ENCODE measurements at regions not wholly inside any gene's neighbourhood (a gene's known extent, or its start where the extent isn't known, plus 50 kb on each side); places are given as distances from the start of the nearest gene placed in this dataset.
"Not testable (repeated sequence)": the region's sequence is repeated elsewhere in the genome, so short reads cannot be mapped to it uniquely, and the experiment has no call there.

- DNase-seq, result no peak
Observed at GRCh38 chr2:210730672-210731071, 174.3 kb downstream of the CPS1 start.

GRCh38 chr2:210746826-210747225 is 190.4 kb downstream of the CPS1 start:
- not testable (repeated sequence) for DNase-seq

DNA sequence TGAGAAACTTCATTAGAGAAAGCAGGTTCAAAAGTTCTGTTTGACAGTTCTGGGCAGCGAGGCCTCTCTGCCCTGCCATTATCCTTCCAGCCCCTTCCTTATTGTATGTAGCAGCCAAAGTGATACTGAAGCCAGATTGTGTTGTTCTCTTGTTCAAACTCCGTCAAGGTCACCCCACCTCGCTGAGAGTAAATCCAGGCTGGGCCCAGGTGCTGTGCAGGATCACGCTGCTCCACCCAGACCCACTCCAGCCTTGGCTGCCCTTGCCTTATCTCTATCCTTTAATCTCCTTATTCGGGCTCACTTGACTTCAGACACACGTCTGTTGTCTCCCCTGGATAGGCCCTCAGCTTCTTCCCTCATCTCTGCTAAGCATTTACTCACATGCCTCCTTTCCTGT is 196.1 kb downstream of the CPS1 start:
- DNase-seq, result no peak

GRCh38 chr2:210753386-210753785 is 197.0 kb downstream of the CPS1 start:
- DNase-seq, result no peak

DNA sequence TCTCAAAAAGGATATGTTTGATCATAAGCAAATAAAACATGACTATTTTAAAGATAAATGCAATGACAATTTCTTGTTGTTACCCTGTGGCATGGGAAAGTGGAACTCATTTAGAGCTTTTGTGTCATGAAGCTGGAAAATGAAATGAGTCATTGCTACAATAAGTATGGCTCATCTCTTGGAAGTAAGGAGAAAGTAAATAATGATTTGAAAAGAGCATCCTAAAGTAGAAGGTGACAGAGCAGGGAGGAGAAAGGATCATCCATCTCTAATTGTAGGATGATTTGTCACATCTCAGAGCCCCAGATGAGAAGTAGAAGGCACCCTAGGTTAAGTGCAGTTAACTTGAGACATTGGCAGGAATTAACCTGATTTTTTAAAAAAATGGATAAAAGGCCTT is 200.5 kb downstream of the CPS1 start:
- DNase-seq, result no peak

DNA sequence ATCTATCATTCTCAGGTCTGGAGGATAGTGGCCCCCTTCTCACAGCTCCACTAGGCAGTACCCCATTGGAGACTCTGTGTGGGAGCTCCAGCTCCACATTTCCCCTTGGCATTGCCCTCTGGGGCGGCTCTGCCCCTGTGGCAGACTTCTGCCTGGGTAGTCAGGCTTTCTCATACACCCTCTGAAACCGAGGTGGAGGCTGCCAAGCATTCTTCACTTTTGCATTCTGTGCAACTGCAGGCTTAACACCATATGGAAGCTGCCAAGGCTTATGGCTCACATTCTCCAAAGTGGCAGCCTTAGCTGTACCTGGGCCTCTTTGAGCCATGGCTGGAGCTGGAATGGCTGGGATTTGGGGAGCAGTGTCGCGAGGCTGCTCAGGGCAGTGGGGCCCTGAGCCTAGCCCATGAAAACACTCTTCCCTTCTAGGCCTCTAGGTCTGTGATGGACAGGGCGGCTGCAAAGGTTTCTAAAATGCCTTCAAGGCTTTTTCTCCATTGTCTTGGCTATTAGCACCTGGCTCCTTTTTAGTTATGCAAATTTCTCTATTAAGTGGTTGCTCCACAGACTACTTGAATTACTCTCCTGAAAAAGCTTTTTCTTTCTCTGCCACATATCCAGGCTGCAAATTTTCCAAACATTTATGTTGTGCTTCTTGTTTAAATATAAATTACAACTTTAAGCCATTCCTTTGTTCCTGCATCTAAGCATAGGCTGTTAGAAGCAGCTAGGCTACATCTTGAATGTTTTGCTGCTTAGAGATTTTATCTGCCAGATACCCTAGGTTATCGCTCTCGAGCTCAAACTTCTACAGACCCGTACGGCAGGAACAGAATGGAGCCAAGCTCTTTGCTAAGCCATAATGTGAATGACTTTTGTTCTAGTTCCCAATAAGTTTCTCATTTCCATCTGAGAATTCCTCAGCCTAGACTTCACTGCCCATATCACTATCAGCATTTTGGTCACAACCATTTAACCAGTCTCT is 206.5 kb downstream of the CPS1 start:
- no peak for DNase-seq

DNA sequence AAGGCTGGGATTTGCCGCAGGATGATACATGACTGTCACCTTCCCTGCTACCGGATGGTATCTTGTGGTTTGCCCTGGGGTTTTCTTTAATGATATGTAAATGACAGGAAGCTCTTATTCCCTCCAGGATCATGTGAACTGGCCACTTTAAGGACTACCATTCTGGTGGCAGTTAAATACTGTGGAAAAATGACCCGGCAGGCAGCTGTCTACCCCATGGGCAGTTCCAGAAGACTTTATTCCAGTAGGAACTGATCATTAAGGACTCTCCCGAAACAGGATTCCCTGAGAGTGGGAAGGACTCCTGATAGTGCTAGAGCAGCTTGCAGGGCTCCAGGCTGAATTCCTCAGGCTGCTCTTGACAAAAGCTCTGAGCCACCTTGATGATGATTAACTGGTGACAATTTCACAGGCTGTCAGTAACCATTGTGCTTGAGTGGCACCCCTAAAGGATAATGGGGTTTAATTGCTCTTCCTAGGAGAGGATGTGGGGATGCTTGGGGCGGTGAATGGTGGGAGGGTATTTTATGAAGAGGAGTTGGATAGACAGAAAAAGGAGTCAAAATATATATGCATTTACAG is 212.0 kb downstream of the CPS1 start:
- DNase-seq, result no peak

DNA sequence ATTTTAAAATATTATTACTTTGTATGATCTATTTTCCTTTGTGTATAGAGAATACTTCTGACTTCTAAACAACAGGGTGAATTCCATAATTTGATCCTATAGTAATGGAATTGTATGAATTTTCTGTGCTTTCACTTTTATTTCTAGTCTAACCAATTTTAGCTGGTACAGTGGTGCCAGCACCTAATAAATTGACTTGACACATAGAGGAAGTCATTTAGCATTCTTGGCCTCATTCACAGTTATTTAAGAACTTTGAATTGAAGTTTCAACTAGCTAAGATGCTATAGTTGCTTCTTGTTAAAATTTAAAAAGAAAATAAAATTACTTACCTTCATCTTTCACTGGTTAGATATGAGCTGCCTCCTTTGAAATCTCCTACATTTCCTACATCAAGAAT is 220.4 kb downstream of the CPS1 start:
- no peak for DNase-seq

DNA sequence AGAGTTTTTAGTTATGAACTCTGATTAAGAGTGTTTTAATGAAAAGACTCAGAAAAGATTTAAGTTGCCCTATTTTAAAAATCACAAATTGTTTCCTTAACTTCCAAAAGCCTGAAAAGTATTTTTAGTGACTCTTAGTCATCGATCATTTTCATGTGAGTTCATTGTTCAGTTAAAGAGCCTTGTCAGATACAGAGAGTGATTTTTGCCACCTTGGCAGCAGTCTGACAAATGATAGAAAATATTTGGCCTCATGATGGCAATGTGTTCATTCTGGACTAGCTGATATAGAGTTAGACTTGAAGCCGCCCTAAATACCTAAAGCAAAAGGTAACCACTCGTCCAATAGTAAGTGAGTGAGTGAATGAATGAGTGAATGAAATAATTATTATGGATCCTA is 225.8 kb downstream of the CPS1 start:
- no peak for DNase-seq

DNA sequence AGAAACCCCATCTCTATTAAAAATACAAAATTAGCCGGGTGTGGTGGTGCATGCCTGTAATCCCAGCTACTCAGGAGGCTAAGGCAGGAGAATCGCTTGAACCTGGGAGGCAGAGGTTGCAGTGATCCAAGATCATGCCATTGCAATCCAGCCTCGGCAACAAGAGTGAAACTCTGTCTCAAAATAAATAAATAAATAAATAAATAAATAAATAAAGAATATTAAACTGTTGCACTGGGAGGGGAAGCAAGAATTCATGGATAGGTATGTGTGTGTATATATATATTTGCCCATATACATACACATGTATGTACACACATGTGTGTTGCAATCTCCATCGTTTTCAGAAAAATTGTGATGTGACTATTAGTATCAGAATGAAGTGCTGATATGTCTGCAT is 231.4 kb downstream of the CPS1 start:
- DNase-seq, result not testable (repeated sequence)

DNA sequence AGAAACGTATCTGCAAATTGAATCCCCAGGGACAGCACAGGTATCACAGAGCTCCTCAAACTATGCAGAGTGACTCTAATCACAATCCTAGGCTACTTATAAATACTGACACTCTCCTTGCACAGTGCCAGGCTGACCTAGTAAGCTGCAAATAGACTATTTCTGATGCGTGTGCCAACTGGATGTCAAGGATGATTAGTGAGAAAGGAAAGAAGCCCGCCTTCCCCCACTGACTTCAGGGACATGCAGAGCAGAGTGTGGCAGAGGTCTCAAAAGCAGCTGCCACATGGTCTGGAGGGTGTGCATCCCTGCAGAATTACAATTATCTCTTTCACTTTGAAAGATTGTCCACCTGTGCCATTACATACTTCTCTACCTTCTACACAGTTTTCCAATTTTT is 235.6 kb downstream of the CPS1 start:
- no peak for DNase-seq

GRCh38 chr2:210795506-210795905 is 239.1 kb downstream of the CPS1 start:
- no peak for DNase-seq

GRCh38 chr2:210798180-210798579 is 241.8 kb downstream of the CPS1 start:
- no peak for DNase-seq

- no peak for DNase-seq
Observed at GRCh38 chr2:210814251-210815025, 258.0 kb downstream of the CPS1 start.

DNA sequence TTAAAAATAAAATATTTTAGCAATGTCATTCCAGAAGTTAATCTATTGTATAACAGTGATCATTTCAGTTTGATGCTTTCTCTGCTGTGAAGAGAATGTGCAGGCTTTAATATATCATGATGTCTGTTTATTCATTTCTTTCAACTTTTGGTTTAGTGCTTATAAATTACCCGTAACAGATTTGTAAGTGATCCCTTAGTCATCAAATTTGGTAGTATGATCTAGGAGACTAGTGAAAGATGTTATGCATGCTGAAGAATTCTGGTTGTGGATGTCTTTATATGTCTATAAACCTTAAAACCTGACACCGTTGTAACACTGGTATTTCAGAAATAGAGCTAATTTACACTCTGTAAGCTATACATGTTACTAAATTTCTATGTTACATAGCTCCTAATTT is 260.4 kb downstream of the CPS1 start:
- DNase-seq, result no peak

DNA sequence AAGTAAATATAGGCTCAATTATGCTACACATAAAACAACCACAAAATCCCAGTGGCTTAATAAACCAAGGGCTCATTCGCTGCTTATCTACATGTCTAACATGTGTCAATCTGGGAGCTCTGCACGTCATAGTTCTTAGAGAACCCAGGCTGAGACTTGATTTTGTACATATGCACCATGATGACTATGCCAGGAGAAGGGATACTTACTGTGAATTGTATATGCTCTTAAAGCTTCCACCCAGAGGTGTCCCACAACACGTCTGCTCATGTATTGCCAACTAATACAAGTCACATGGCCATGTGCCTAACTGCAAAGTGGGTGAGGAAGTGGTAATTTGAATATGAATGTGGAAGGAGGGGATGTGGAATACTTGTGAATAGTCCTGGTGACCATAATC is 262.1 kb downstream of the CPS1 start:
- DNase-seq, result no peak

GRCh38 chr2:210833403-210833802 is 277.0 kb downstream of the CPS1 start:
- DNase-seq, result no peak

DNA sequence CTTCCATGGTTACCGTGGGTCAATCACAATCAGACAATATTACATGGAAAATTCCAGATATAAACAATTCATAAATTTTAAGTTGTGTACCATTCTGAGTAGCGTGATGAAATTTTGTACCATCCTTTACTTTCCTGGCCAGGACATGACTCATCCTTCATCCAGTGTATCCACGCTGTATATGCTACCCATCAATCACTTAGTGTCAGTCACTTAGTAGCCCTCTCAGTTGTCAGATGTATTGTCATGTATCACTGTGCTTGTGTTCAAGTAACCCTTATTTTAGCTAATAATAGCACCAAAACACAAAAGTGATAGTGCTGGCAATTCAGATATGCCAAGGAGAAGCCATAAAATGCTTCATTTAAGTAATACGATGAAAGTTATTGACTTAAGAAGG is 282.6 kb downstream of the CPS1 start:
- DNase-seq, result no peak

- DNase-seq, result no peak
Observed at GRCh38 chr2:210839450-210839849, 283.1 kb downstream of the CPS1 start.

DNA sequence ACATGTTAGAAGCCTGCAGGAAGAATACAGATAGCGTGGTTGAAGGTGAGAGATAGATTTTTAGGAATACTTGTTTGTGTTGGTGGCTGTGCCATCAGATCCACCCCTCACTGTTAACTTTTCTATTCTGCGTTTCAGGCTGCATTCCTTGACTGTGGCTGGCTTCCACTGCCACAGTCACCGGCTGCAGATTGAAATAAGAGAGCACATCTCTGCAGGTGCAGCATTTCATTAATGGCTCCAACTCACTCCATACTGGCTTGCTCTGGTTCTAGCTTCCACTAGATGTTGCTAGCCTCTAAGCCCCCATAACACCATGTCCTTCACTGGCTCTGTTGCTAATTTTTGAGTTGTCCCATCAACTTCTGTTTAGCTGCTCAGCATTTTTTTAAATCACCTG is 286.5 kb downstream of the CPS1 start:
- DNase-seq, result no peak

- no peak for DNase-seq
Observed at GRCh38 chr2:210844016-210844415, 287.6 kb downstream of the CPS1 start.

DNA sequence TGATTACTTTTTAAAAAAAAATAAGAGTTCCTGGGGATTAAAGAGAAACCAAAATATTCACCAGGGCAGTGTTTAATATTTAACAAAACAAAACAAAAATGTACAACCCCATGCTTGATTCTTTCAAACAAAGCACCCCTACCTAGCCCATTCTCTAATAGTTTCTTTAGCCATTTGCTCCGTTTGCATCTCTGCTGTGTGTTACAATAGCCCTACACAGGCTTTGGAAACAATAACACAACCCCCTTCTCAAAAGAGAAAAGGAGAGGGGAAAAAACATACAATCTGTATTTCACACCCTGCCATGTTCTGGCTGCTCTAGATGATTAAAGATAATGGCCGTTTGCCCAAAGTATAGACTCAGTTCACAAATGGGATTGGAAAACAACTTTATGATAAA is 302.9 kb downstream of the CPS1 start:
- no peak for DNase-seq

GRCh38 chr2:210860276-210860675 is 303.9 kb downstream of the CPS1 start:
- DNase-seq, result no peak

Measured in CD4-positive, alpha-beta T cell treated with Interleukin-6 for 4 hours (primary cell).